Hematopoietic multipotent progenitor cell treated with erythropoietin and hydrocortisone succinate and interleukin-3 and kit ligand, for 8 days (in vitro differentiated cells): ENCODE measurements at regions not wholly inside any gene's neighbourhood (a gene's known extent, or its start where the extent isn't known, plus 50 kb on each side); places are given as distances from the start of the nearest gene placed in this dataset.
A peak's percentile ranks its signal among the peaks of the same experiment; 100 is the strongest.
"Not testable (repeated sequence)": the region's sequence is repeated elsewhere in the genome, so short reads cannot be mapped to it uniquely, and the experiment has no call there.

Source experiments
- DNase-seq: peaks from one replicate; pipeline ENCODE4 v3.0.0-alpha.2; 2015

- no peak for DNase-seq
These were observed 347.6 kb downstream of the PTPRC start for GRCh38 chr1:198986442-198986841.

DNA sequence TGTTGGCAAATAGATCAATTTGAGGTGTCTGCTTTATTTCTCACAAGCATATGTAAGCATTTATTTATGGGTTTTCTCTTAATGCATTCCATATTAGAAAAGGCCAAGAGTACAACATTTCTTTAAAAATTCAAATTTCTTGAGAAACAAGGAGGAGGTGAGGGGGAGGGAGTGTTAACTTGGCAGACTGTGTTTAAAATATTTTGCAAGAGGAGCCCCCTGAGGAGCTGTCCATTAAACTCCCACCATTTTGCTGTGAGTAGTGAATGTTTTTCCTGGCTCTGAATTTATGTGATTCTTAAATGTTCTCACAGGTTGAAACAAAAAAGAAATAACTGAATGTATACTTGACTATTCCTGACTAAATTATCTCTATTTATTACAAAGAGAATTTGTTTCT lies 363.8 kb downstream of the PTPRC start:
- DNase-seq, result no peak

DNA sequence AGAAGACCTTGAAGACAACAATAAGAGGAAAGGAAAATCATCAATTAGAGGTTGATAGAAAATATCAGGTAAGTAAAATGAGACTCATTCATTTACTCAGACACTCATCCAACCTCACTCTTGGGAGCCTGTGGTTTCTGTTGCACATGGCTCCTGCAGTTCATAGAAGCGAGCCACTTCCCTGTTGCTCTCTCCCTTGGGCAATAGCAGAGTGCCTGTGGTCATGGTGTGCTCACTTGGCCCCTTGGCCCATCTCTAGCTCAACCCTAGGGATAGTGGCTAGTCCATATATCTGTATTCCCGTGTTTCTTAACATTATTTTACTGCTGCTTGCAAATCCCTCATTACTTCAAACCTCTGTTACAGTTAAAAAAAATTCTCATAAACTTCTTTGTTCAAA lies 368.6 kb downstream of the PTPRC start:
- no peak for DNase-seq

DNA sequence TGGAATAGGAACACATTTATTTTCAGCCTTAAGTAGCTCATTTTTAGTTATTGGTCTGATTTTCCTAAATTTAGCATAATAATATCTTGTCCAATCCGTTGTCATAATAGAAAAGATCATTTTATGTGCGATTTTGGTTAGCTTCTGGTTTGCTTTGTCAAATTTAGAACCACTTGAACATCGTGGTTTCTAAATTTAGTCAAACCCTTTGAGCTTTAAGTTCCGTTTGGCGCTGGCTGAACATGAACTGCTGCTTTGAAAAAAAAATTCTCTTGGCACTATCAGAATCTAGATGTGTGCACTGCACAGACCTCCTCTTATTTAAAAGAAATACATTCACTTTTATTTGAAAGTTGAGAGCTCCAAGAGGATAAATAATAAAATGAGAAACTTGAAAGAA lies 370.6 kb downstream of the PTPRC start:
- DNase-seq, result no peak

DNA sequence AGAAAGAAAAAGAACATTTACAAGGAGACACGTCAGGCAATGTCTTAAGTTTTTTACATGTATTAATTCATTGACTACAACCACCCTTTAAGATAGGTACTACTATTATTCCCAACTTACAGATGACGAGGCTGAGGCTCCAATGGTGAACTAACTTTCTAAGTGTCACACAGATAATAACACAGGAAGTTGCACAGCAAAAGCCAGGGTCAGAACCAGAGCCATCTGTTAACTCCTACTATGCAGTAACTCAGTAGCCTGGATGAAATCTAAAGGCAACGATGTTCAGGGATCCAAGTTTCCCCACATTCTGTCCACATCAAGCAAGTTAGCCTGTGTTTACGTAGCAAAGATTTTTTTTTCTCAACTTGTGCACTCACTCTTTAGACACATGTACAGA lies 371.7 kb downstream of the PTPRC start:
- no peak for DNase-seq

- DNase-seq, result no peak
These were observed 372.1 kb downstream of the PTPRC start for GRCh38 chr1:199010933-199011332.

DNA sequence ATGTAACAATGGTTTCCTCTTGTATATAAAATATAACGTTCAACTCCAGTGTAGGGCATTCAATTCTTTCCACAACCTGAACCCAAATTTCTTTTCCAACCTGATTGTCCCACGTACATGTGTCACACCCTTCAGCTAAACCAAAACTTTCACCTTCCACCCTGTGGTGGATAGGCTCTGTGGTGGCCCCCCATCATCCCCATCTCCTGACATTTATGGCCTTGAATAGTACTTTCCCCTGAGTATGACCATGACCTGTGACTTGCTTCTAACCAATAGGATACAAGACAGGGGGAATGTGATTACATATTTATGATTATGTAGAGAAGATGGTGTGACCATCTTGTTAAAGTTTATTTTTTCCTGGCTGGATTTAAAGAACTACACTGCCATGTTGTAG lies 377.0 kb downstream of the PTPRC start:
- DNase-seq, result no peak

GRCh38 chr1:199018471-199019135 lies 379.8 kb downstream of the PTPRC start:
- DNase-seq, result no peak

GRCh38 chr1:199020051-199020450 lies 381.2 kb downstream of the PTPRC start:
- no peak for DNase-seq

DNA sequence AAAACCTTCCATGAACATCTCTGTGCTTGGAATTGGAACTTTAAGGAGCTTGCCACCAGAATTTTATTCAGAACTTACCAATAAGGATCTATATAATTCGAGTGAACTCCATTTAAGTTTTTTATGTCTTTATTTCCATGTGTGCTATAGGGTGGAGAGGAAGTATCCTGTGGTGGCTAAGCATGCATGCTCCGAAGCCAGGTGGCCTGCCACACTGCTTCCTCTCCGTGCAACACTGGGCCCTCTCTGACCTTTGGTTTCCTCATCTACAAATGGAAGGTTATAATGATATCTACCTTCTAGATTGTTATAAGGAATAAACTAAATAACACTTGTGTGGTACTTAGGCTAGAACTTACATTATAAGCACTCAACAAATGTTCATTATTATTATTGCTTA lies 382.1 kb downstream of the PTPRC start:
- DNase-seq, result no peak

- no peak for DNase-seq
These were observed 390.6 kb downstream of the PTPRC start for GRCh38 chr1:199029401-199029800.

DNA sequence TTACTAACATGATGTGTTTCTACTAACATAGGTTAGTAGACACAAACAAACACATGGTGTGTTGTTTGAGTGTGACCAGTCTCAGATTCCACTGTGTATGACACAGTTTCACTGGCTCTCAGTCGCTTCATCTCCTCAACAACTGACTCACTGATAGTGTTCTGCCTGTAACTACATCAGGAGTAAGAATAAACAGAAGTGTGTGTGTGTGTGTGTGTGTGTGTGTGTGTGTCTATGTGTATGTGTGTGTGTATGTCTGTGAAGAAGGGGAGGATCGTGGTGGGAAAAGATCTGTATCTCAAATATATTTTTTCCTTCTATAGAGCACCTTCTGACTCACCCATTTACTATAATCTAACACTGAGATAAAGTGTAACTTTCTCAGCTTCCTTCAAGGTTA lies 391.0 kb downstream of the PTPRC start:
- DNase-seq, result no peak

DNA sequence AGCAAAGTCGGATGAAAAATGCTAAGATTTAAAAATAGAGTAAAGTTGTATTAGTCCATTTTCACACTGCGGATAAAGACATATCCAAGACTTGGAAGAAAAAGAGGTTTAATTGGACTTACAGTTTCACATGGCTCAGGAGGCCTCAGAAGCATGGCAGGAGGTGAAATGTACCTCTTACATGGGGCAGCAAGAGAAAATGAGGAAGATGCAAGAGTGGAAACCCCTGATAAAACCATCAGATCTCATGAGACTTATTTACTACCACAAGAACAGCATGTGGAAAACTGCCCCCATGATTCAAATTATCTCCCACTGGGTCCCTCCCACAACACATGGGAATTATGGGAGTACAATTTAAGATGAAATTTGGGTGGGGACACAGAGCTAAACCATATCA lies 391.7 kb downstream of the PTPRC start:
- not testable (repeated sequence) for DNase-seq

DNA sequence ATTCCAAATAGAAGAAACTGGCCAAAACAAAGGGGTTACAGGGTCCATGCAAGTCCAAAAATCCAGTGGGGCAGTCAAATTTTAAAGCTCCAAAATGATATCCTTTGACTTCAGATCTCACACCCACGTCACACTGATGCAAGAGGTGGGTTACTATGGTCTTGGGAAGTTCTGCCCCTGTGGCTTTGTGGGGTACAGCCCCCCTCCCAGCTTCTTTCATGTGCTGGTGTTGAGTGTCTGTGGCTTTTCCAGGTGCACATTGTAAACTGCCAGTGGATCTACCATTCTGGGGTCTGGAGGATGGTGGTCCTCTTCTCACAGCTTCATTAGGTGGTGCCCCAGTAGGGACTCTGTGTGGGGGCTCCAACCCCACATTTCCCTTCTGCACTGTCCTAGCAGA lies 392.3 kb downstream of the PTPRC start:
- not testable (repeated sequence) for DNase-seq

DNA sequence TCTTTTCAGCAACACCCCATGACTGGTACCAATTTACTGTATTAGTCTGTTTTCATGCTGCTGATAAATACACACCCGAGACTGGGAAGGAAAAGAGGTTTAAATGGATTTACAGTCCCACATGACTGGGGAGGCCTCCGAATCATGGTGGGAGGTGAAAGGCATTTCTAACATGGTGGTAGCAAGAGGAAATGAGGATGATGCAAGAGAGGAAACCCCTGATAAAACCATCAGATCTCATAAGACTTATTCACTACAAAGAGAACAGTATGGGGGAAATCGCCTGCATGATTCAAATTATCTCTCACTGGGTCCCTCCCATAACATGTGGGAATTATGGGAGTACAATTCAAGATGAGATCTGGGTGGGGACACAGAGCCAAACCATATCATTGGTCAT lies 393.6 kb downstream of the PTPRC start:
- not testable (repeated sequence) for DNase-seq

DNA sequence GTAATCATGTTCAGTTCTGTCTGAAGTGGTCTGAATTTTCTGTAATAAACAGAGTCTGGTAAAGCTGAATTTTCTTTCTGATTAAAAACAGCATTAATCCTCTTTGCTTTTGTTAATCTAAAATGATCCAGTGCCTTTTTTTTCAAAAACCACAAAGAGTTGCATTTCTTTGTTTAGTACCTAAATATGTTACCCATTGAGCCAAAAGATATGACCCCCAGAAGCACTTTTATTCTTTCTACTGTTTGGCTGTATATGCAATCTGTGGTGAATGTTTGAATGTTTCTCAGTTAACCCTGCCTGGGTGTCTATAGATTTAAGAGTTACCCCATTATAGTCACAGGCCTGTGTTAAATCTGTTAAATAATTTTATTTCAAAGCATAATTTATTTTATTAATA lies 394.8 kb downstream of the PTPRC start:
- DNase-seq, result no peak

DNA sequence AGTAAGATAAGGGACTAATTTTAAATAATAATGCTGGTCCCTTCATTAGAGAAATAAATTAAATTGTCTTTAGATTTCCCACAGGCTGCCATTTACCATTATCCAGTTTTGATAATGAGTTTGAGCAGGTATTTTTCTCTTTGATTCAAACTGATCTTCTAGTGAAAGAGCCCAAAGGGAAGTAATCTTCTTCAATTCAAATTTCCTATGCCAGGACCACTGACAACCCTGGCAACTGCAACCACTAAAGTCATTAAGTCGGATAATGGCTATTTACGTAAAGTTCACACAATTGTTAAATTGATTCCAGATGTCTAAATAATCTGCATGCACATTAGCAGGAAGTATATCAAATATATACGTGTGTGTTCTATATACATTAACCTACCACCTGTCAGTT lies 399.3 kb downstream of the PTPRC start:
- no peak for DNase-seq

DNA sequence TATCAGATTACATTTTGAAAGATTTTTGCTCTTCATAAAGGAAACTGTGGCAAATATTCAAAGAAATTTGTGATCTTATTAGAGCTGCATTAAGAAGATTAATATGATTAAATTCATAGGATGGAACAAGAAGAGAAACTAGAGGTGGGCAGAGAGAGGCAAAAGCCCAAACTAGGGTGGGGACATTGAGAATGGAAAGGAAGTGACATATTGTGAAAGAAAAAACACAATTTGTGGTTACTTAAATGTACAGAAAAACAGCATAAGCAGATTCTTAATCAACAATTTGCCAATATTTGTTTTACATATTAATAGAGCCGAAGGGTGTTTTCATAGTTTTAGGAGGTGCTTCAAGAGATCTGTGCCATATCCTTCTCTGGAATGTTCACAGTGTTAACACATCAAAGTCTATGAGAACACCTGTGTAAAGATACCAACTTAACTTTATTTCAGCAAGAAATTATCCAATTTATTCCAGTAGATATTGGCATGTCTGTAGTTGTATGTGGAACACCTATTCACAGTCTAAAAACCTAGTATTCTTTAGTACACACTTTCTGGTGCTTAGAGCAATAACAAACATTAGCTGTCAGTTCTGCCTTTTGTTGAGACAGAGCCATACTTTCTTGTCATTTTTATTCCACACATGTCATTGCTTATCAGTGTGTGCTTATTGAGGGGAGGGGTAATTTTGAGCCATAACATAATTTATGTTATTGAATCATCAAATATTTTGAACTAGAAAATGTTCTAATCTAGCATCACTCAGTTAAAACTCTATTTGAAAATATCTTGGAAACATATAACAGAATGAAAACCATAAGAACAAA lies 401.5 kb downstream of the PTPRC start:
- DNase-seq, result peak; percentile 42

DNA sequence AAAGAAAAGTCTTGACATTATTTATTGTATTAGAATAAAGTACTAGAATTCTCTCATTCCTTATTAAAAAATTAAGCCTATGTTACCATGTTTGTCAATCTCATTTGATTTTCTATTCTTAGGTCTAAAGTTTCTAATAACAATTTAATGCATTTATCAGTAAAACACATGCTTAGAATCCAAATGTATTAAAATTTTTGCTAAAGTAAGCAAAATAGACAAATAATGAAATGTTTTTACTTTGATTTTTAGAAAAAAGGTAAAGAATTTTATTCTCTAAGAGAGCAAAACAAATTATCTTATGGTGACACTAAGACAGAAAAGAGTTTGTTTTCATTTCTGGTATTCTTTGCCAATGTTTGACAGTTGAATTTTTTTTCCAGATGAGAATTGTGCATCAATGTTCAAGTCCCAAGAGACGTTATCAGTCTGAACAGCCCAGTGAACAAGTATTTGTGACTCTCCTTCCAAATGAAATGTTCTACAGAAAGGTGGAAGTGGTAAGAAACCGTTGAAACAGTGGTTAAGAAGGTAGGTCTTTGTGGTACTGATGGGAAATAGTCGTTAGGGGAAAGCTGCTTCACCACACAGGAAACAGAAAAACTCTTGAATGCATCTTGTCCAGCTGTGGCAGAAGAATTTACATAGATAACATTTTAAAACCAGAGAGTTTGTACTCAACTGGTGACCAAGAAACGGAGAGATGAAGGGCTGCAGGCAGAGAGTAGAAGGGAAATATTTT lies 402.5 kb downstream of the PTPRC start:
- peak; percentile 90 for DNase-seq

GRCh38 chr1:199042193-199042592 lies 403.4 kb downstream of the PTPRC start:
- DNase-seq, result no peak

DNA sequence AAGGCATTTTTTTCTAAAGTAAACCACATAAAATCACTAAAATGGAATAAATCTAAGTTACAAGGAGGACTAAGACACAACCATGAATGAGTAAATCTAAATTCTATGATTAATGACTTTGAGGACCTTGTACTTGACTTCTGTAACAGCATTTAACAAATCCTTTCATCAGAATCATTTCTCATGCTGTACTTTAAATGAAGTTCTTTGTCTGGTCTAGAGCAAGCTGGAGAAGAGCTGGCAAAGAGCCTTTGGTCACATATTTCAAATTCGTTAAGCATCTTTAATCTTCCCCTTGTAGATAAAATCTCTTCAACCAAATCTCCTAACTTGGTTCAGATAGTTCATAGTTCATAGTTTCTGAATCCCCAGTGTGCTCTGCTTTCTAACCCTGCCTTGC lies 405.4 kb downstream of the PTPRC start:
- DNase-seq, result no peak

GRCh38 chr1:199046618-199047017 lies 407.8 kb downstream of the PTPRC start:
- DNase-seq, result no peak

DNA sequence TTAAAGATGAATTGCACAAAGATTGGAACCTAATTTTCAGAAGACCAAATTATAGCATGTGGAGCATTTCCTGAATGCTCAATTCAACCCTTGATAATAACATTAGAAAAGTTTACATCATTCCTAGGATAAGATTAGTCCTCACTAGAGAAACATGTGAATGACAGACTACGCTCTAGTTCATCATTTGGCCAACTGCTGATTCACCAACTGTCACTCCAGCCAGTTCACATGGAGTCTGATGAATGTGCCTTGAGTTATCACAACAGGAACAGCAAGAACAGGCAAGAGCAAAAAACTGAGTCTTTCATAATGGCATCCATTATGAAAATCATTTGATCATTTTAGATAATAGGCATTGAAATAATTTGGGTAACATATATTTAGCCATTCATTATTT lies 415.9 kb downstream of the PTPRC start:
- DNase-seq, result no peak

- DNase-seq, result no peak
These were observed 418.5 kb downstream of the PTPRC start for GRCh38 chr1:199057322-199057721.
